Testis (tissue), 2 donors: ENCODE measurements at regions not wholly inside any gene's neighbourhood (a gene's known extent, or its start where the extent isn't known, plus 50 kb on each side); places are given as distances from the start of the nearest gene placed in this dataset.

Experiments
- POLR2A ChIP-seq: fragments of 450-650 bp; IDR thresholded peaks from one replicate; pipeline ENCODE4 v1.6.1; 2017; ENCODE audit warnings: antibody characterized with exemption, mild to moderate bottlenecking, moderate library complexity
- TF ChIP-seq, protein P1 (sequence below), 3 experiments: fragments of 450-650 bp in 2 of 3; fragments of 200-600 bp in 1 of 3; sonication (generic) in 1 of 3; IDR thresholded peaks; one replicate each; pipeline ENCODE4 v1.5.1; 2016 to 2019; ENCODE audit warnings: antibody characterized with exemption in 3 of 3, mild to moderate bottlenecking in 2 of 3, moderate library complexity in 1 of 3

DNA sequence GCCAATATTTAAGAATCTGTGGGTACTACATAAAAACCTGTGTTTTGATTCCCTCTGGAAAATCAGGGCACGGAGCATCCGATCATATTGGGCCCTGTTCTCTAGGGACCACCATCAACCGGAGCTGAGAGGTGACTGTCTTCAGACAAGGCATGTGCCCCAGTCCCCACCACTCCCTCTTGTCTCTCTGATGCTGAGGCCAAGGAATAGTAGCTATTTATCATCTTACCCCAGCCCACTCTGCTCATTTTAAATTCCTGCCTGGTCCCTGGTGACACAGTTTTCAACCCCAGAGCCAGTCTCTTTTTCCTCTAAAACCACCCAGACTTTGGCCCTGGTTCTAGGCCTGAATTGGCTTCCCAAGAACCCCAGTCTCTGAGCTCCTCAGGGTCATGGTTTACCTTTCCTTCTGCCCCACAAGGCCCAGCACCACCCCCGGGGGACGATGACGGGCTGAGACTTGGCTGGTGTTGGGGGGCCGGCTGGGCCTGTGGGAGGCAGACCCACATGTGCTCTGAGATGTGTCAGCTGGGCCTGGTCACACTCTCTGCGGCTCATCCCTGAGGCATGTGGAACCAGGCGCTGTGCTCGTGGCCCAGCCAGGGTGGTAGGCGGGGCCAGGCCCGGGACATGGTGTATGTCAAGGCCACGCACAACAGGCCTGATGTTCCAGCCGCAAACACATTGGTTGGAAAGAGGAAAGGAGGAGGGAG, 114.4 kb downstream of the CEBPB start:
- TF ChIP-seq, protein P1, sequence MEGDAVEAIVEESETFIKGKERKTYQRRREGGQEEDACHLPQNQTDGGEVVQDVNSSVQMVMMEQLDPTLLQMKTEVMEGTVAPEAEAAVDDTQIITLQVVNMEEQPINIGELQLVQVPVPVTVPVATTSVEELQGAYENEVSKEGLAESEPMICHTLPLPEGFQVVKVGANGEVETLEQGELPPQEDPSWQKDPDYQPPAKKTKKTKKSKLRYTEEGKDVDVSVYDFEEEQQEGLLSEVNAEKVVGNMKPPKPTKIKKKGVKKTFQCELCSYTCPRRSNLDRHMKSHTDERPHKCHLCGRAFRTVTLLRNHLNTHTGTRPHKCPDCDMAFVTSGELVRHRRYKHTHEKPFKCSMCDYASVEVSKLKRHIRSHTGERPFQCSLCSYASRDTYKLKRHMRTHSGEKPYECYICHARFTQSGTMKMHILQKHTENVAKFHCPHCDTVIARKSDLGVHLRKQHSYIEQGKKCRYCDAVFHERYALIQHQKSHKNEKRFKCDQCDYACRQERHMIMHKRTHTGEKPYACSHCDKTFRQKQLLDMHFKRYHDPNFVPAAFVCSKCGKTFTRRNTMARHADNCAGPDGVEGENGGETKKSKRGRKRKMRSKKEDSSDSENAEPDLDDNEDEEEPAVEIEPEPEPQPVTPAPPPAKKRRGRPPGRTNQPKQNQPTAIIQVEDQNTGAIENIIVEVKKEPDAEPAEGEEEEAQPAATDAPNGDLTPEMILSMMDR (IDR thresholded peaks at IDR 0.05) = no peak
- no peak for TF ChIP-seq POLR2A
